GM12865 (cell line): ENCODE measurements at regions not wholly inside any gene's neighbourhood (a gene's known extent, or its start where the extent isn't known, plus 50 kb on each side); places are given as distances from the start of the nearest gene placed in this dataset.
"Not testable (repeated sequence)": the region's sequence is repeated elsewhere in the genome, so short reads cannot be mapped to it uniquely, and the experiment has no call there.

Experiments
- DNase-seq: peaks from one replicate; pipeline ENCODE4 v3.0.0; 2010; ENCODE audit warnings: low read depth
- H3K4me3 ChIP-seq: 2 replicates; pipeline ENCODE4 v1.5.1; 2011; ENCODE audit warnings: mild to moderate bottlenecking, low read depth, low read length, control low read depth
- CTCF ChIP-seq: IDR thresholded peaks from 2 replicates; pipeline ENCODE4 v1.5.1; 2011; ENCODE audit warnings: low read length, control low read depth, low read depth, inconsistent platforms; ENCODE audit not compliant: insufficient read depth; ENCODE audit errors: missing control alignments

- no peak overlapping the region for H3K4me3 ChIP-seq
- peak; percentile 57 for DNase-seq
- TF ChIP-seq CTCF: peak; percentile 67
These were observed 119.9 kb upstream of the FHIT start for GRCh38 chr3:61371123-61371522.

DNA sequence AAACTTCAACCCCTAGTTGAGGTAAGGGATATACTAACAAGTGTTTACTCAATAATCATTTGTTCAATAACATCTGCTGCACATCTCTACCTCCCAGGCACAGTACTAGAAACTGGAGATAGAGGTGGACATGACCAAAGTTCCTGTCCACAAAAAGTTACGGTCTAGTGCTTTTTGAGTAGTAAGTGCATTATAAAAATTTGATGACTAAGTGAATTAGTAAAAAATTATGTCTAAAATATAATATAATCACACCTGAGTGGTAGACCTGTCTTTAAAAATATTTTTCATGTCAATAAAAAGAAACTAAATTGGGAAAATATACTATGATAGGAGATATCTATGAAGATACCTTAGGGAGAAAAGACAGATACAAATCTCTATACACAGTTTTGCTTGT lies 121.5 kb upstream of the FHIT start:
- no peak overlapping the region for H3K4me3 ChIP-seq
- no peak for TF ChIP-seq CTCF

GRCh38 chr3:61378311-61378710 lies 127.1 kb upstream of the FHIT start:
- no peak for DNase-seq
- no peak for TF ChIP-seq CTCF
- H3K4me3 ChIP-seq: no peak overlapping the region

More for the DNA sequence above, 121.5 kb upstream of the FHIT start:
- no peak for DNase-seq

DNA sequence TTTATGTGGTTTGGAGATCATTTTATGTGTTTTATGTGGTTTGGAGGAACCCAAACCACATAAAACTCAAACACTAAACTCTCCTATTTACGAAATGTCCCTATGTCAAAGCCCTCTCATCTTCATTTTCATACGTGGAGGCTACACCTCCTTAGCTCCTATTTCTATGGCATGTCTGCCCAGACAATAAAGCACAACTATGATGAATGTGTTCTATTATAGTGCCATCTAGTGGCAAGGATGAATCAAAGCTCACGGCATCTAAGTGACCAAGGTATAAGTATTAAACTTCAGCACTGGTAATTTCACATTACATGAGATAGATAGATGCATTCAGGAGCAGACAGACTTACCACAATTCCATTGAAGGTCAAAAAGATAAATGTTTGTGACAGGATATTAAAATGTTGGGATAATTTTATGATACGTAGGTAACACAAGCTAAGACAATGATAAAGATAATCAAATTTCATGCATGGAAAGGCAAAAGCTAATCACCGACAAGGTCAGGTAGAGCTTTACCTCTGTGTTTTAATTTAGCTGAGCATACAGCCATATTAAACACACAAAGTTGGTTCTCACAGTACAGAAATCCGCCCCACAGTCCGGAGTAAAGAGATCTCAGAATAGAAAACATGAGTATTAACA lies 130.6 kb upstream of the FHIT start:
- no peak overlapping the region for H3K4me3 ChIP-seq
- TF ChIP-seq CTCF: peak; percentile 65
- peak; percentile 59 for DNase-seq

- no peak for TF ChIP-seq CTCF
- no peak overlapping the region for H3K4me3 ChIP-seq
- DNase-seq: no peak
These were observed 136.6 kb upstream of the FHIT start for GRCh38 chr3:61387817-61388216.

GRCh38 chr3:61393480-61393947 lies 142.3 kb upstream of the FHIT start:
- not testable (repeated sequence) for H3K4me3 ChIP-seq, DNase-seq

DNA sequence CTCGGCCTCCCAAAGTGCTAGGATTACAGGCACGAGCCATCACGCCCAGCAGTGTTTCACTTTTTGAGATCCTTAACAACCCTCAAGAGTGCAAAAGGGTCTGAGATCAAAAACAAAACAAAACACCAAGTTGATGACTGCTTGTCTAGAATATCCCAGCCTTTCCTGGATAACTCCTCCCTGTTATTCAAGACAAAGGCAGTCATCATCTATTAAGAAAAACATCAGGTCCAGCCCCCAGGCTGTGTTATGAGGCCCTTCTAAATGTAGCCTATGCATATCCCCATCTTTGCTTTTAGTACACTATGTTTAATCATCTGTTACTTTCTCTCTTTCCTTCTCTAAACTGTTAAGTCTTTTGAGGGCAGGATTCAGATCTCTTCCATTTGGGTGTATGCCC lies 150.1 kb upstream of the FHIT start:
- no peak for TF ChIP-seq CTCF
- DNase-seq: no peak
- H3K4me3 ChIP-seq: no peak overlapping the region

DNA sequence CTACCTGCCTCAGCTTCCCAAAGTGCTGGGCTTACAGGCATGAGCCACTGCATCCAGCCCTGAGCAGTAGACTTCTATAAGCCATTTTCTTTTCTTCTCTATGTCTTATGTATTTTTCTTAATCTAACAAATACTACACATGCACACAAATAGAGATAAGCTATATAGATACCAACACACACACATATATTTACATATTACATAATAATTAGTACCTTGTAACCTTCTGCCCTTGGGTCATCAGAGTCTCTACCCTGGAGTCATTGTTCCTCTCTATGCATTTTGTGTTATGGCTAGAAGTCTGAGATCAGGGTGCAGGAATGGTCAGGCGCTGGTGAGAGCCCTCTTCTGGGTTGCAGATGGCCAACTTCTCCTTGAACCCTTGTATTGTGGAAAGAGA lies 154.0 kb upstream of the PTPRG start:
- no peak for DNase-seq
- TF ChIP-seq CTCF: no peak
- no peak overlapping the region for H3K4me3 ChIP-seq
